Breast epithelium (tissue), 3 donors: ENCODE measurements at regions not wholly inside any gene's neighbourhood (a gene's known extent, or its start where the extent isn't known, plus 50 kb on each side); places are given as distances from the start of the nearest gene placed in this dataset.

Experiments used
- CTCF ChIP-seq, 3 donors: fragments of 450-650 bp; IDR thresholded peaks; one replicate each; pipeline ENCODE4 v1.5.1; 2016 to 2017; ENCODE audit warnings: antibody characterized with exemption in 3 of 3, mild to moderate bottlenecking in 3 of 3, moderate library complexity in 3 of 3
- POLR2A ChIP-seq: fragments of 450-650 bp; IDR thresholded peaks from one replicate; pipeline ENCODE4 v1.6.1; 2016; ENCODE audit warnings: antibody characterized with exemption, mild to moderate bottlenecking, moderate library complexity

GRCh38 chr12:85698937-85699336 is 137.3 kb downstream of the RASSF9 start:
- TF ChIP-seq CTCF (IDR thresholded peaks at IDR 0.05): no peak
- TF ChIP-seq POLR2A: no peak
